LNCaP clone FGC (cell line): ENCODE measurements at regions not wholly inside any gene's neighbourhood (a gene's known extent, or its start where the extent isn't known, plus 50 kb on each side); places are given as distances from the start of the nearest gene placed in this dataset.
"Not testable (repeated sequence)": the region's sequence is repeated elsewhere in the genome, so short reads cannot be mapped to it uniquely, and the experiment has no call there.

Experiments used
- DNase-seq: peaks from one replicate; pipeline ENCODE4 v3.0.0-alpha.2; 2011; ENCODE audit warnings: low read depth
- H3K4me3 ChIP-seq: 2 replicates; pipeline ENCODE4 v1.5.1; 2011; ENCODE audit warnings: mild to moderate bottlenecking, low read depth, low read length, control low read depth
- CTCF ChIP-seq: IDR thresholded peaks from 2 replicates; pipeline ENCODE4 v1.5.1; 2012; ENCODE audit warnings: mild to moderate bottlenecking; ENCODE audit not compliant: control insufficient read depth, insufficient read depth; ENCODE audit errors: extremely low read depth

GRCh38 chr19:34044021-34044420, 128.3 kb upstream of the LSM14A start:
- H3K4me3 ChIP-seq = no peak overlapping the region
- TF ChIP-seq CTCF = no peak
- DNase-seq = no peak

- no peak overlapping the region for H3K4me3 ChIP-seq
- no peak for DNase-seq
- TF ChIP-seq CTCF = no peak
Measured at GRCh38 chr19:34049944-34050343, 122.4 kb upstream of the LSM14A start.

GRCh38 chr19:34050430-34050829, 121.9 kb upstream of the LSM14A start:
- not testable (repeated sequence) for H3K4me3 ChIP-seq, DNase-seq

DNA sequence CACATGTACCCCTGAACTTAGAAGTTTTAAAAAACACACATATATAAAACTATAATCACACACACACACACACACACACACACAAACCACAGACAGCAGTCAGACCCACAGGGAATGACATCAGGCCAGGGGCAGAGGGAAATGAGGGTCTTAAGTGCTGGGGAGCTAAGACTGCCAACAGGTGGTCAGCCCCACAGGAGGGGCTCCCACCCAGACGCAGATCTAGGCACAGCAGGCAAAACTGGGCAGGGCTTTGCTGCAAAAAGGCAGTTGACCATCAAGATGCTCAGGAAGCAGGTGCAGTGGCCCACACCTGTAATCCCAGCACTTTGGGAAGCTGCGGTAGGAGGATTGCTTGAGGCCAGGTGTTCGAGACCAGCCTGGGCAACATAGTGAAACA, 121.0 kb upstream of the LSM14A start:
- H3K4me3 ChIP-seq = no peak overlapping the region
- DNase-seq = no peak
- no peak for TF ChIP-seq CTCF

DNA sequence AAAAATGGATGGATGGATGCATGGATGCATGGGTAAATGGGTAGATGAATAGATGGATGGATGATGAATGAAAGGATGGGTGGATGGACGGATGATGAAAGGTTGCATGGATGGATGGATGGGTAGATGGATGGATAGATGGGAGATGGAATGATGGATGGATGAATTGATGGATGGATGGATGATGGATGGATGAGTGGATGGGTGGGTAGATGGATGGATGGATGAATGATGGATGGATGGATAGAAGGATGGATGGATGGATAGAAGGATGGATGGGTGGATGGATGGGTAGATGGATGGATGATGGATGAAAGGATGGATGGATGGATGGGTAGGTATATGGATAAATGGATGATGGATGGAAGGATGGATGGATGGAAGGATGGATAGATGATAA, 115.1 kb upstream of the LSM14A start:
- no peak overlapping the region for H3K4me3 ChIP-seq
- no peak for TF ChIP-seq CTCF
- no peak for DNase-seq

DNA sequence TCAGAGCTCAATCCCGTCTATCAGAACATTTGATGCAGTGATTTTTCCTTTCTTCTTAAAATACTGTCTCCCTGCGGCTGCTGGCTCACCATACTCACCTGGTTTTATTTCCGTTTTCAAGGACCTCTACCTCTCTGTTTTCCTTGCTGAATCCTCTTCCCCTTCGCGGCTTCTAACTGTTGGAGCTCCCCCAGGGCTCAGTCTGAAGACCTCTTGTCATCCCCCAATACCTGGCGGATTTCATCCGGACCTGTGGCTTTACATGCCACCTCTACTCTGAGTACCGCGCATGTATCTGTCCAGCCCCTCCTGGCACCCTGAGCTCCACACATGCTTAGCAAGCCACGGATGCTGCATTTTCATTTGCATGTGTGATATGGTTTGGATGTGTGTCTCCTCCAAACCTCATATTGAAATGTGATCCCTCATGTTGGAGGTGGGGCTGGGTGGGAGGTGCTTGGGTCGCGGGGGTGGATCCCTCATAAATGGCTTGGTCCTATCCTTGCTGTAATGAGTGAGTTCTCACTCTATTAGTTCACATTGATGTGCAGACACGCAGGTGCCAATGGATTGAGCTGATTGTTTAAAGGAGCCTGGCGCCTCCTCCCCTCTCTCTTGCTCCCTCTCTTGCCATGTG, 106.2 kb upstream of the LSM14A start:
- H3K4me3 ChIP-seq = no peak overlapping the region
- TF ChIP-seq CTCF = no peak
- no peak for DNase-seq

- no peak for DNase-seq
- no peak overlapping the region for H3K4me3 ChIP-seq
- no peak for TF ChIP-seq CTCF
Measured at GRCh38 chr19:34067861-34068271, 104.4 kb upstream of the LSM14A start.
